ENCODE measurements at regions not wholly inside any gene's neighbourhood (a gene's known extent, or its start where the extent isn't known, plus 50 kb on each side); places are given as distances from the start of the nearest gene placed in this dataset.

- no peak for DNase-seq (ENCODE audit: low spot score)
Measured at GRCh38 chr6:40937491-40937890, 101.5 kb downstream of the UNC5CL start.

DNA sequence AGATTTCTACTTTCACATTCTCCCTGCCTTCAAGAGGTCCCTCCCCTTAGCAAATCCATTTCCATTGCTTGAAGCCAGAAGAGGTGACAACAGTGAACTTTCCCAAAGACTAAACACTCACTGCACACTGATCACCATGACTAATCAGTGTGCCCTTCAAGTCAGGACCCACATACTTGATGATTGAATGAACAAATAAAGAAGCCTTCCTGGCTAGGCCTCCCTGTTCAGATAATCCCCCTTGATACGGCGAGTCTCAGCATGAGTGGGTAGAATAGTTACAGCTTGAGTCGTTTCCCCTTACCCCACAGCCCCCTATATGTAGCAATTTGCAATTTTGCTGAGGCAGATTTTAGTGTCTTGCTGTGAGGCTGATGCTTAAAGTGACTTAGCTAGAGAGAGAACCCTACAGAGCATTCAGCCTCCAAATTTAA is 102.2 kb downstream of the UNC5CL start:
- DNase-seq (ENCODE audit: low spot score), result no peak

GRCh38 chr6:40933864-40934263 is 105.2 kb downstream of the UNC5CL start:
- no peak for DNase-seq (ENCODE audit: low spot score)

- DNase-seq (ENCODE audit: low spot score), result no peak
Measured at GRCh38 chr6:40932953-40933352, 106.1 kb downstream of the UNC5CL start.

DNA sequence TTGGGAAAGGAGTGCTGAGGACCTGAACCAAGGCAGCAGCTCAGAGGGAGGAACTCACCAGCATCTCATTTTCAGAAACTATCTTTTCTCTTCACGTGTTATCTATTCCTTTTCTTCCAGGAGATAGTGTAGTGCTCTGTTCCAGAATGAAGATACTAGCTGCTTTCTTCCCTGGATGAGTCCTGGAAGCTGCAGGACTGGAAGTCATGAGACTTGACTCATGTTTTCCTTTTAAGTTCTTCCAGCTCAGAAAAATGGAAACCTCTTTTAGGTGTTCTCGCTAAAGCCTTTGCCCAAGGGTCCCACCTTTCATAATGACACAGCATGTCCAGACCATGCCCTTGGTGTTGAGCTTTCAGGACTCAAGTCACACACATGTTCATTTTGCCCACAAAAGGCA is 106.7 kb downstream of the UNC5CL start:
- no peak for DNase-seq (ENCODE audit: low spot score)

DNA sequence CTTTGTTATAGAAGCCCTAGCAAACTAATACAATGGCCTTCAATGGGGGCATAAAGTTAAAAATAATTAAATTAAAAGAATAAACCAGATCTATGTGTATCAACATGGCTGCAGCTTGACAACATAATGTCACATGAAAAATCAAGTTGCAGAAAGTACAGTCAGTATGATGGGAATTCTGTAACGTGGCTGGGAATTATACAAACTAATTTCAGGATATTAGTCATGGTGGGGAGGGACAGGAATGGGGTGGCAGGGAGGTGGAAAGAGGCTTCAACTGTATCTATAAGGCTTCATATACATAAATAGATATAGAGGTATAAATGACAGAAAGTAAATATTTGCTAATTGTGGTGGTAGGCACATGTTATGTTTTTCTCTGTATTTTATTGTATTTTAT is 107.1 kb downstream of the UNC5CL start:
- DNase-seq (ENCODE audit: low spot score), result no peak

- DNase-seq (ENCODE audit: low spot score), result no peak
Measured at GRCh38 chr6:40930555-40930954, 108.5 kb downstream of the UNC5CL start.

GRCh38 chr6:40930045-40930444 is 109.0 kb downstream of the UNC5CL start:
- DNase-seq (ENCODE audit: low spot score), result no peak

GRCh38 chr6:40929176-40929575 is 109.8 kb downstream of the UNC5CL start:
- no peak for DNase-seq (ENCODE audit: low spot score)

DNA sequence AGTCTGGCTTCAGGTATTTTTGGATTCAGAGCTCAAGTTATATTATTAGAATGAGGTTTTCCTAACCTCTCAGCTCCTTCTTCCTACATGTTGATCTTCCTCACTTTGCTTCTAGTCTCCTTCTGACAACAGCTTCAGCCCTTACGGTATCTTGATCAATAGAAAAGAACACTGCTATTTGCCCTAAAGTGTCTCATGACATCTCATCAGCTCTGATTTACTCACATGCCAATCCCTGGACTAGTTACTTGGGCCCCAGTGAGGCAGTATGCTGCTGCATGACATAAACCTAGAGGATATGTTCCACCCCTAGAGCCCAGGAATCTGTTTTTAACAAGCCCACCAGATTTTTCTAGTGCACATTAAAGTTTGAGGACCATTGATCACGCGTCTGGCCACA is 110.3 kb downstream of the UNC5CL start:
- DNase-seq (ENCODE audit: low spot score), result no peak

- DNase-seq (ENCODE audit: low spot score), result no peak
Measured at GRCh38 chr6:40928307-40928706, 110.7 kb downstream of the UNC5CL start.

DNA sequence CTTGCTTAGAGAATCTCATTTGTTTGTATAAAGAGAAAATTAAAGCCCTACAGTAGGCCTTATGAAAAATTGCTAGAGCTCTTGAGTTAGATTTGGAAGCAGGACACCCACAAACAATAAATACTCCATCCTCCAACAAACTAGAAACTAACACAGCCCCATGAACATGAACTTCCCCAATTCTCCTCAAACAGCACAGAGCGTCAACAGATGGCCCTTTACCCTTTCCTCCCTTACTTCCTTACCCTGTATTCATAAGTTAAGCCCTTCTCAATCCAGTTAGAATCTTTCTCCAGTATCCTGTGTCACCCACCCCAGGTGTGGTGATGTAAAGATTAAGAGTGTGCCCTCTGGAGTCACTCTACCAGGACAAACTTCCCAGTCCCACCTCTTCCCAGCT is 113.7 kb downstream of the UNC5CL start:
- no peak for DNase-seq (ENCODE audit: low spot score)

- DNase-seq (ENCODE audit: low spot score), result no peak
Measured at GRCh38 chr6:40924839-40925238, 114.2 kb downstream of the UNC5CL start.

GRCh38 chr6:40923880-40924279 is 115.1 kb downstream of the UNC5CL start:
- no peak for DNase-seq (ENCODE audit: low spot score)

DNA sequence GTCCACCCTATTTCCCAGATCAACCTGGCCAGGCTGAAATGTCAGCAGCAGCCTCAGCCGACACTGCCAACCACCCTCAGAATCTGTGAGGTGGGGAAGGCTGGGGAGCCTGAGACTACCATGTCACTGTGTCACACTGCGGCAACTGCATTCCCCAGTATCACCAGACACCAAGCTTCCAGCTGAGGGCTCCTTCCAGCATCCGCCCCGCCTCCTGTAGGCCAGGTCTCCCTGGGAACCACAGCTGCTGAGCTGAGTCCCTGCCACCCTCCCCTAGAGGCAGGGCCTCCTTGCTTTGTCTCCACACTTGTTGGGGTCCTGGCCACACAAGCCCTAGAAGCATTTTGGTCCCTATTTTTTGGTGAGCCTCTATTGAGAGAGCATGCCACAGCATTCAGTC is 115.7 kb downstream of the UNC5CL start:
- DNase-seq (ENCODE audit: low spot score), result no peak

- no peak for DNase-seq (ENCODE audit: low spot score)
Measured at GRCh38 chr6:40922281-40922680, 116.7 kb downstream of the UNC5CL start.

DNA sequence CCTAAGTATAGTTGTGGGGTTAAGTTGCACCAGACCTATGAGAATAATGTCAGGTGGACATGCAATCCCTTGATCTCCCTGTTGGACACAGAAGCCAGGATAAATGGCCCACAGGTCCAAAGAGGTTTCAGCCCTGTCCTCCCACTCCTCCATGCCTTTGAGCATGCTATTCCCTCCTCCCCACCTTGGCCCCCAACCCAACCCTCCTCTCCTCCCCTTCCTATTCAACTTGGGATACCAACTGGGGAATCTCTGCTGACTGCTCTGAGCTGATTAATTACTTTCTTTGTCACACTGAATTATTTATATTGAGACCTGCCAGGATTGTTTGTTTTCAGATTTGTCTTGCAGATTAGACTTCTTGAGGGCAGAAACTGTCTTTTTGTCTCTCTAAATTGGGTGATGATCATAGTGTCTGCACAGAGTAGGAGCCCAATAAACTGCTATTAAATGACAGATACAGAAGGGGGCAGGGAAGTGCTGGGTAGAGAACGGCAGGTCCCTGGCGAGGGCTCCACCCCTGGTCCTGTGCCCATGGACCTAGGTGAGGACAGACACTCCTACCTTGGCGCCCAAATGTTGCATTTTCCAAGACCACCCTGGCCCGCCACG is 120.9 kb downstream of the UNC5CL start:
- DNase-seq (ENCODE audit: low spot score), result no peak

GRCh38 chr6:40917603-40918002 is 121.4 kb downstream of the UNC5CL start:
- DNase-seq (ENCODE audit: low spot score), result no peak

- DNase-seq (ENCODE audit: low spot score), result no peak
Measured at GRCh38 chr6:40916845-40917244, 122.2 kb downstream of the UNC5CL start.

GRCh38 chr6:40915165-40915564 is 123.9 kb downstream of the UNC5CL start:
- DNase-seq (ENCODE audit: low spot score), result no peak

DNA sequence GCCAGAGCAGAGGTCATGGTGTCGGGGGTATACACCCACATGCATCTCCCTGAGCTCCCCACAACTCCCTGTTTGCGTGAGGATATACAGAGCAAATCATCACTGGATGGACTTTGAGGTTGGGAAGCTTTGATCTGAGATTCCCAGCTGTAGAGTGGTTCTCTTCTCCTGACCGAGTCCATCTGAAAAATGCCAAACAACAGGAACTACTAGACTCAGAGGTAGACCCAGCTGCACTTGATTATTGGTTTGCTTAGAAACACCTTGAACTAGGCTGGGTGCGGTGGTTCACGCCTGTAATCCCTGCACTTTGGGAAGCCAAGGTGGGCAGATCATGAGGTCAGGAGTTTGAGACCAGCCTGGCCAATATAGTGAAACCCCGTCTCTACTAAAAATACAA is 125.0 kb downstream of the UNC5CL start:
- DNase-seq (ENCODE audit: low spot score), result no peak

- peak; percentile 20 for DNase-seq (ENCODE audit: low spot score)
Measured at GRCh38 chr6:40912158-40912946, 126.7 kb downstream of the UNC5CL start.

- no peak for DNase-seq (ENCODE audit: low spot score)
Measured at GRCh38 chr6:40910260-40910893, 128.6 kb downstream of the UNC5CL start.

Data from HuH-7.5 (cell line).